ENCODE measurements at regions not wholly inside any gene's neighbourhood (a gene's known extent, or its start where the extent isn't known, plus 50 kb on each side); places are given as distances from the start of the nearest gene placed in this dataset.

DNA sequence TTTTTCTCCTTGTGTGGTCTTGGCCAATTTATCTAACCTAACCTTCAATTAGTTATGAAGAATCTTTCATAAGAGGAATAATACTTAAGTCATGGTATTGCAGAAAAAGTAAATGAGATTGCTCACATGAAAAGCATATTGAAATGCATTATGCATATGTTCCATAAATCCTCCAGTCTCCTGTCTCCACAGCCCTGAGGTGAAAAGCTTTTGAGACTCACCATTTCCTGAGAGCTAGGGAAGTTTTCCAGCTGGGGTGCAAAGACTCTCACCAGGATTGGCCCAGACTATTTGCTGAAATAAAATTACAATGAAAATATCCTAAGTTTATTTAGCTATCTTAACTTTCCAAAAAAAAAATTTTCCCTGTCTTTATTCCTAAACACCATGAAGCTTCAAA, 723.8 kb upstream of the FLRT2 start:
- TF ChIP-seq, protein P1, sequence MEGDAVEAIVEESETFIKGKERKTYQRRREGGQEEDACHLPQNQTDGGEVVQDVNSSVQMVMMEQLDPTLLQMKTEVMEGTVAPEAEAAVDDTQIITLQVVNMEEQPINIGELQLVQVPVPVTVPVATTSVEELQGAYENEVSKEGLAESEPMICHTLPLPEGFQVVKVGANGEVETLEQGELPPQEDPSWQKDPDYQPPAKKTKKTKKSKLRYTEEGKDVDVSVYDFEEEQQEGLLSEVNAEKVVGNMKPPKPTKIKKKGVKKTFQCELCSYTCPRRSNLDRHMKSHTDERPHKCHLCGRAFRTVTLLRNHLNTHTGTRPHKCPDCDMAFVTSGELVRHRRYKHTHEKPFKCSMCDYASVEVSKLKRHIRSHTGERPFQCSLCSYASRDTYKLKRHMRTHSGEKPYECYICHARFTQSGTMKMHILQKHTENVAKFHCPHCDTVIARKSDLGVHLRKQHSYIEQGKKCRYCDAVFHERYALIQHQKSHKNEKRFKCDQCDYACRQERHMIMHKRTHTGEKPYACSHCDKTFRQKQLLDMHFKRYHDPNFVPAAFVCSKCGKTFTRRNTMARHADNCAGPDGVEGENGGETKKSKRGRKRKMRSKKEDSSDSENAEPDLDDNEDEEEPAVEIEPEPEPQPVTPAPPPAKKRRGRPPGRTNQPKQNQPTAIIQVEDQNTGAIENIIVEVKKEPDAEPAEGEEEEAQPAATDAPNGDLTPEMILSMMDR (IDR thresholded peaks at IDR 0.05): no peak
- TF ChIP-seq POLR2A (IDR thresholded peaks at IDR 0.05): no peak

Data from vagina (tissue), 2 donors.